MCF 10A (cell line): ENCODE measurements at regions not wholly inside any gene's neighbourhood (a gene's known extent, or its start where the extent isn't known, plus 50 kb on each side); places are given as distances from the start of the nearest gene placed in this dataset.

Experiments used
- BruUV-seq: library from RNA; stranded (reverse); fragments of 400-500 nt; replicated peaks from 2 replicates; lab custom pipeline; 2021; lab: Mats Ljungman, UMichigan
- CTCF ChIA-PET: fragments of 300-600 bp; sonication (Branson Sonifier 250); formaldehyde crosslinking; extraction: SDS; loops from one replicate; lab custom pipeline; 2021; ENCODE audit warnings: antibody characterized with exemption, inconsistent platforms; lab: Yijun Ruan, JAX
- POLR2A ChIA-PET: fragments of 300-600, 350-650 bp; sonication (Branson Sonifier 250); formaldehyde crosslinking; extraction: SDS; loops from one replicate; lab custom pipeline; 2020; ENCODE audit warnings: antibody characterized with exemption, inconsistent platforms; lab: Yijun Ruan, JAX
- DNase-seq: peaks from one replicate; pipeline ENCODE4 v3.0.0-alpha.2; 2018; ENCODE audit not compliant: unreplicated experiment
- H3K27ac Mint-ChIP-seq: one replicate; pipeline ENCODE4 v1.8.0; 2022; ENCODE audit warnings: mild to moderate bottlenecking, low read depth, mixed read lengths; ENCODE audit not compliant: unreplicated experiment
- H3K27me3 Mint-ChIP-seq: one replicate; pipeline ENCODE4 v1.8.0; 2022; ENCODE audit warnings: mixed read lengths; ENCODE audit not compliant: insufficient read depth, unreplicated experiment
- H3K36me3 Mint-ChIP-seq: one replicate; pipeline ENCODE4 v1.8.0; 2022; ENCODE audit warnings: mild to moderate bottlenecking, moderate library complexity, mixed read lengths; ENCODE audit not compliant: insufficient read depth, unreplicated experiment
- H3K4me1 Mint-ChIP-seq: one replicate; pipeline ENCODE4 v1.8.0; 2022; ENCODE audit warnings: mixed read lengths; ENCODE audit not compliant: insufficient read depth, unreplicated experiment
- H3K4me3 Mint-ChIP-seq: one replicate; pipeline ENCODE4 v1.8.0; 2022; ENCODE audit warnings: mild to moderate bottlenecking, moderate library complexity, mixed read lengths; ENCODE audit not compliant: unreplicated experiment
- H3K9me3 Mint-ChIP-seq: one replicate; pipeline ENCODE4 v1.8.0; 2022; ENCODE audit warnings: mixed read lengths; ENCODE audit not compliant: unreplicated experiment
- CTCF ChIP-seq: fragments of 200-600 bp; IDR thresholded peaks from one replicate; pipeline ENCODE4 v1.8.0; 2022; ENCODE audit warnings: antibody characterized with exemption, mild to moderate bottlenecking; ENCODE audit not compliant: unreplicated experiment
- intact Hi-C: fragments of 100-400 bp; cut with micrococcal nuclease; formaldehyde crosslinking; loops from 2 replicates; pipeline ENCODE4 v1.14.1; 2022

GRCh38 chr3:40995271-40995670, 204.0 kb upstream of the CTNNB1 start:
- Mint-ChIP-seq H3K27me3 (no peaks in the 10 kb centered on the region), H3K4me1 (no peaks in the 10 kb centered on the region), H3K9me3 (no peaks in the 10 kb centered on the region), H3K4me3 (no peak overlapping the region), H3K36me3 (no peaks in the 10 kb centered on the region), H3K27ac (no peak overlapping the region)
- no TSS peak for BruUV-seq
- intact Hi-C loops, result no loop called here
- no peak for DNase-seq
- ChIA-PET POLR2A (no interaction called here), CTCF (interaction anchor here (0.8 kb wide), 1 partner anchor 276 kb away, joined by 3 read pairs; no protein-coding TSS in a partner anchor)
- no peak for TF ChIP-seq CTCF

GRCh38 chr3:40996382-40996781, 202.9 kb upstream of the CTNNB1 start:
- ChIA-PET POLR2A (no interaction called here), CTCF (no interaction called here)
- Mint-ChIP-seq H3K4me3 (no peak overlapping the region), H3K27ac (no peak overlapping the region), H3K27me3 (no peaks in the 10 kb centered on the region), H3K9me3 (no peaks in the 10 kb centered on the region), H3K4me1 (no peaks in the 10 kb centered on the region), H3K36me3 (no peaks in the 10 kb centered on the region)
- TF ChIP-seq CTCF, result no peak
- no peak for DNase-seq
- intact Hi-C loops, result no loop called here
- BruUV-seq, result no TSS peak

- ChIA-PET POLR2A (interaction anchor here (0.7 kb wide), 1 partner anchor 140 kb away, joined by 3 read pairs; no protein-coding TSS in a partner anchor), CTCF (interaction anchor here (0.7 kb wide), 1 partner anchor 266 kb away, joined by 3 read pairs; no protein-coding TSS in a partner anchor)
- Mint-ChIP-seq H3K27me3 (no peaks in the 10 kb centered on the region), H3K36me3 (no peaks in the 10 kb centered on the region), H3K27ac (no peak overlapping the region), H3K4me1 (no peaks in the 10 kb centered on the region), H3K9me3 (no peaks in the 10 kb centered on the region), H3K4me3 (no peak overlapping the region)
- DNase-seq, result no peak
- intact Hi-C loops, result no loop called here
- BruUV-seq, result no TSS peak
- no peak for TF ChIP-seq CTCF
Measured at GRCh38 chr3:40996827-40997710, 202.2 kb upstream of the CTNNB1 start.

- no peak for DNase-seq
- no peak for TF ChIP-seq CTCF
- ChIA-PET POLR2A (interaction anchor here (0.7 kb wide), 1 partner anchor 139 kb away, joined by 3 read pairs; no protein-coding TSS in a partner anchor), CTCF (interaction anchor here (0.7 kb wide), 1 partner anchor 265 kb away, joined by 3 read pairs; no protein-coding TSS in a partner anchor)
- no peak overlapping the region for H3K27ac Mint-ChIP-seq
- no peaks in the 10 kb centered on the region for H3K36me3 Mint-ChIP-seq
- H3K4me1 Mint-ChIP-seq, result no peaks in the 10 kb centered on the region
- no peaks in the 10 kb centered on the region for H3K27me3 Mint-ChIP-seq
- intact Hi-C loops, result no loop called here
- H3K4me3 Mint-ChIP-seq, result no peak overlapping the region
- BruUV-seq, result no TSS peak
- H3K9me3 Mint-ChIP-seq, result no peaks in the 10 kb centered on the region
Measured at GRCh38 chr3:40997711-40998519, 201.4 kb upstream of the CTNNB1 start.
